GM18870 (cell line): ENCODE measurements at regions not wholly inside any gene's neighbourhood (a gene's known extent, or its start where the extent isn't known, plus 50 kb on each side); places are given as distances from the start of the nearest gene placed in this dataset.

Source experiments
- ATAC-seq: cut with Tn5 transposase; IDR thresholded peaks from one replicate; pipeline ENCODE4 v1.9.1; 2021; ENCODE audit warnings: moderate library complexity; ENCODE audit not compliant: unreplicated experiment

- ATAC-seq: no peak
Measured at GRCh38 chrX:21126661-21127060, 247.6 kb upstream of the CNKSR2 start.

GRCh38 chrX:21131346-21131745 is 242.9 kb upstream of the CNKSR2 start:
- ATAC-seq: no peak

GRCh38 chrX:21131786-21132185 is 242.4 kb upstream of the CNKSR2 start:
- ATAC-seq: no peak

GRCh38 chrX:21132686-21133393 is 241.4 kb upstream of the CNKSR2 start:
- no peak for ATAC-seq

GRCh38 chrX:21150208-21150607 is 224.0 kb upstream of the CNKSR2 start:
- no peak for ATAC-seq

GRCh38 chrX:21151051-21151450 is 223.2 kb upstream of the CNKSR2 start:
- ATAC-seq: no peak

- no peak for ATAC-seq
Measured at GRCh38 chrX:21153033-21153432, 221.2 kb upstream of the CNKSR2 start.

- ATAC-seq: no peak
Measured at GRCh38 chrX:21153503-21153902, 220.7 kb upstream of the CNKSR2 start.

- no peak for ATAC-seq
Measured at GRCh38 chrX:21155916-21156315, 218.3 kb upstream of the CNKSR2 start.

- no peak for ATAC-seq
Measured at GRCh38 chrX:21156632-21157031, 217.6 kb upstream of the CNKSR2 start.

- no peak for ATAC-seq
Measured at GRCh38 chrX:21158678-21159077, 215.5 kb upstream of the CNKSR2 start.

GRCh38 chrX:21166272-21166982 is 207.8 kb upstream of the CNKSR2 start:
- ATAC-seq: no peak

GRCh38 chrX:21167011-21167410 is 207.2 kb upstream of the CNKSR2 start:
- no peak for ATAC-seq

- ATAC-seq: no peak
Measured at GRCh38 chrX:21167494-21167893, 206.7 kb upstream of the CNKSR2 start.

- ATAC-seq: no peak
Measured at GRCh38 chrX:21168401-21169160, 205.6 kb upstream of the CNKSR2 start.

- no peak for ATAC-seq
Measured at GRCh38 chrX:21171181-21171580, 203.0 kb upstream of the CNKSR2 start.

GRCh38 chrX:21174439-21174838 is 199.8 kb upstream of the CNKSR2 start:
- ATAC-seq: no peak

GRCh38 chrX:21176921-21177571 is 197.2 kb upstream of the CNKSR2 start:
- ATAC-seq: no peak

GRCh38 chrX:21181232-21181853 is 192.9 kb upstream of the CNKSR2 start:
- no peak for ATAC-seq

GRCh38 chrX:21193196-21193595 is 181.0 kb upstream of the CNKSR2 start:
- no peak for ATAC-seq

GRCh38 chrX:21194526-21194925 is 179.7 kb upstream of the CNKSR2 start:
- no peak for ATAC-seq
